Left colon (tissue), 2 donors: ENCODE measurements at regions not wholly inside any gene's neighbourhood (a gene's known extent, or its start where the extent isn't known, plus 50 kb on each side); places are given as distances from the start of the nearest gene placed in this dataset.
"Not testable (repeated sequence)": the region's sequence is repeated elsewhere in the genome, so short reads cannot be mapped to it uniquely, and the experiment has no call there.

ENCODE experiments used
- ATAC-seq: fragments of 200-7000 bp; cut with Tn5 transposase; one replicate; pipeline ENCODE4 v1.9.1; 2020; ENCODE audit warnings: mild to moderate bottlenecking, moderate library complexity
- DNase-seq, 2 donors: peaks; one replicate each; pipeline ENCODE4 v3.0.0-alpha.2; 2020
- intact Hi-C, 2 donors: fragments of 100-400 bp; cut with DNase I in 1 of 2; cut with micrococcal nuclease in 1 of 2; formaldehyde crosslinking; loops; one replicate each; pipeline versions ENCODE4 v1.11.2 to v1.14.0; 2022; cut with DNase I, micrococcal nuclease
- donor health status: DM: no; HTN: no; CAD: no.
- donor health status: DM: yes; HTN: yes; CAD: no.

- DNase-seq, intact Hi-C loops: not testable (repeated sequence)
- ATAC-seq: peak; percentile 79
Observed at GRCh38 chr1:143799568-143800187, 172.1 kb downstream of the FAM72C start.

GRCh38 chr1:143796369-143796768 is 175.4 kb downstream of the FAM72C start:
- ATAC-seq: peak; percentile 44
- DNase-seq, intact Hi-C loops: not testable (repeated sequence)

- intact Hi-C loops, DNase-seq, ATAC-seq: not testable (repeated sequence)
Observed at GRCh38 chr1:143792047-143792937, 179.5 kb downstream of the FAM72C start.

- DNase-seq, ATAC-seq, intact Hi-C loops: not testable (repeated sequence)
Observed at GRCh38 chr1:143786381-143786780, 185.4 kb downstream of the FAM72C start.

- intact Hi-C loops, ATAC-seq: not testable (repeated sequence)
Observed at GRCh38 chr1:143785883-143786282, 185.9 kb downstream of the FAM72C start.

GRCh38 chr1:143784239-143784882 is 187.4 kb downstream of the FAM72C start:
- DNase-seq, ATAC-seq, intact Hi-C loops: not testable (repeated sequence)

More at GRCh38 chr1:143785883-143786282, 185.9 kb downstream of the FAM72C start:
- DNase-seq: not testable (repeated sequence)

- peak; percentile 84 for ATAC-seq
- DNase-seq, intact Hi-C loops: not testable (repeated sequence)
Observed at GRCh38 chr1:143778178-143778577, 193.6 kb downstream of the FAM72C start.

- ATAC-seq, DNase-seq, intact Hi-C loops: not testable (repeated sequence)
Observed at GRCh38 chr1:143764831-143765230, 207.0 kb downstream of the FAM72C start.

GRCh38 chr1:143760366-143760765 is 211.4 kb downstream of the FAM72C start:
- intact Hi-C loops, DNase-seq, ATAC-seq: not testable (repeated sequence)

GRCh38 chr1:143755961-143756360 is 215.8 kb downstream of the FAM72C start:
- DNase-seq (peak; percentile 44 to 83), ATAC-seq (peak; percentile 99)
- intact Hi-C loops: not testable (repeated sequence)

GRCh38 chr1:143748906-143749305 is 222.9 kb downstream of the FAM72C start:
- intact Hi-C loops: no loop called here
- no peak for DNase-seq
- no peak for ATAC-seq

- no peak for DNase-seq
- intact Hi-C loops: no loop called here
- ATAC-seq: no peak
Observed at GRCh38 chr1:143736562-143736961, 235.2 kb downstream of the FAM72C start.

- ATAC-seq (no peak), DNase-seq (no peak)
- intact Hi-C loops: no loop called here
Observed at GRCh38 chr1:143735764-143736461, 235.9 kb downstream of the FAM72C start.

- DNase-seq, ATAC-seq, intact Hi-C loops: not testable (repeated sequence)
Observed at GRCh38 chr1:143734261-143734660, 237.5 kb downstream of the FAM72C start.

- ATAC-seq, intact Hi-C loops, DNase-seq: not testable (repeated sequence)
Observed at GRCh38 chr1:143730890-143731289, 240.9 kb downstream of the FAM72C start.

- ATAC-seq: peak; percentile 89
- DNase-seq: peak; percentile 7 to 35
- intact Hi-C loops: not testable (repeated sequence)
Observed at GRCh38 chr1:143729449-143730111, 242.2 kb downstream of the FAM72C start.

GRCh38 chr1:143728802-143729448 is 242.9 kb downstream of the FAM72C start:
- intact Hi-C loops: not testable (repeated sequence)
- ATAC-seq: peak; percentile 79

GRCh38 chr1:143727263-143727662 is 244.5 kb downstream of the FAM72C start:
- intact Hi-C loops: no loop called here
- ATAC-seq: no peak
- DNase-seq: no peak

More at GRCh38 chr1:143728802-143729448, 242.9 kb downstream of the FAM72C start:
- not testable (repeated sequence) for DNase-seq
